NOMO-1 treated with DMSO at 0.1 percent for 48 hours (cell line): ENCODE measurements at regions not wholly inside any gene's neighbourhood (a gene's known extent, or its start where the extent isn't known, plus 50 kb on each side); places are given as distances from the start of the nearest gene placed in this dataset.

Experiments
- DNase-seq: peaks from one replicate; lab custom pipeline; 2025; ENCODE audit not compliant: unreplicated experiment; lab: John Stamatoyannopoulos, UW

DNA sequence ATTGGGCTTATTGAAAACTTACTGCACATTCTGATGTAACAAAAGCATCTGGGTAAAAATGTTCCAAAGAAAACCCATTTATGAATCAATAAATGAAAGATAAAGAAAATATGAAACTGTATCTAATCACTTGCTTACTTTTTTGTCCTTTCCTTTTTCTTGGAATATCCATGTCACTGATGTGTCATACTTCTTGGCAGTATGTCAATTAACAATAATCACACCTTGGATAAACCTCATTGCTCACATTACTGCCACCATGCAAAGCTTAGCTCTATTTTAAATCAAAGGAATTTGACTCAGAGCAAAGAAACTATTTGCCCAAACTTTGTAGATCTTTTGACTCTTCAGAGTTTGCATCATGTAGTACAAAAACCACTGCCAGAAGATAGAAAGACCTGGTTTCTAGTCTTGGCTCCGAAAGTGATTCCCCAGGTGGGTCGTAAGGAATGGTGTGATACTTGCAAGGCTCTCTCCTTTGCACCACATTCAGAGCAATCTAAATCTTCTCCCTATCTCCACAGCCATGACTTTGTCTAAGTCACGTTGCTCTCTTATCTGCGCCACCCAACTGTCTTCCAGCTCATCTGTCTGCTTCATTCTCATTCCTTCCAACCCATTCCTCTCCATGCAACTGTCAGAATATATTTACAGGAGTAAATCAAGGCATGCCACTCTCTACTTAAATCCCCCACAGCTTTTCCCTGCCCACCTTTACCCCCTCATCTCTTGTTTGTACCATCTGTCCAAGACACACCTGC is 311.9 kb downstream of the COG6 start:
- DNase-seq = no peak

DNA sequence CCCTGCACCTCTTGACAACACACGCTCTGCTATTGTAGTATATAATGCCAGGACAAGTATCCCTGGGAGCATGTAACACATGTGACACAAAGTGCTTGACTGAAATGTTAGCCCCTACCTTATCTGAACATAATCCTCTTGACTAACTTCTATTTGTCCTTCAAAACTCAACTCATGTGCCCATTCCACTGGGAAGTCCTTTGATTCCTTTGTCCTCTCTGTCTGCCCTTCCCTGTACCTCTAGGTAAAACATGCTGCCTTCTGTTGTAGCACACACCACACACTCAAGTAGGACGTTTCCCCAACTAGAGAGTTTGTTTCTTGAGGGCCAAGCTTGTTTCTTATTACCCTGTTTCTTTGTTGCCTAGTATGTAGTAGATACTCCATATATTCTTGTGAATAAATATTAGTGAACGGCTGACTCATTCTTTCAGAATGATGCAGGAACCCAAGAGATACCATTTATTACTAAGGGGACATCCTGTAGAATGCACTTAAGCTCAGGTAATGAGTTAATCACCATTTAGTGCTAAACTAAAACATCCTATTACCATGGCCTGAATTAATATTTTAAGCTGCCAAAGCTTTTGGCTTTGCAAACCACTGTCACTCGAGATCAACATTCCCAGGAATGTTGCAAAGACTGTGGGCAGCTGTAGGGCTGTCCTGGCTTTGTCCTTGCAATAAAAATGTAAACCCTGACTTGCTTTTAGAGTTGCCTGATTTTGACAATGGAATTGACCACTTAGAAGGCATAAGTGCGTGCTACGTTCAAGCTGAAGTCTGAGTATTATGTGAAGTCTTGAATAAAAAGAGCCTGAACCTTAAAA is 313.4 kb downstream of the COG6 start:
- no peak for DNase-seq

DNA sequence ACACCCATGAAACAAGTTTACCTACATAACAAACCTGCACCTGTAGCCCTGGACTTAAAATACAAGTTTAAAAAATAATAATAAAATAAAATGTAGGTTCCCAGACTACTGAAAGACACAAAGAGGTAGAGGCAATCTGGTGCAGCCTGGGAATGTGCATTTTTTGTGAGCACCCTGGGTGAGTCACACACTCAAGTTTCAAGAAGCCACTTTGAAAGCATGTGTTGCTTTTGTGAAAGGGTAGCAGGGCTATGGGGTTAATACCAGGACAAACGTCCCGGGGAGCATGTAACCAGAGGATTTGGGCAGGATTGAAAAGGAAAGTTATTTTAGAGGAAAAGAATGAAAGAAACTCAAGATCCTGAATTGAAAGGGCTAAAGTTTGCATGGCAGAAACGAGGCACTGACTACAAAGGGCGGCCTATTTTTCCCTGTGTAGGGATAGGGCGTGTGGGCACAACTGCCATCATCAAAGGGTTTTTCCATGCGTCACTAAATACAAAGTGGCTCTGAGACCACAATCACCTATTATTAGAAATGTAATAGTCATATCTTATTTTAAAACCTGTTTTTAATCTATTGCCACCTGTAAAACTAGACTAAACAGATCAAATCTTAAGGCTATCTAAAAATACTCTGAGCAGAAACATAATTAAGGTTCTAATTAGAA is 314.9 kb downstream of the COG6 start:
- DNase-seq = no peak

DNA sequence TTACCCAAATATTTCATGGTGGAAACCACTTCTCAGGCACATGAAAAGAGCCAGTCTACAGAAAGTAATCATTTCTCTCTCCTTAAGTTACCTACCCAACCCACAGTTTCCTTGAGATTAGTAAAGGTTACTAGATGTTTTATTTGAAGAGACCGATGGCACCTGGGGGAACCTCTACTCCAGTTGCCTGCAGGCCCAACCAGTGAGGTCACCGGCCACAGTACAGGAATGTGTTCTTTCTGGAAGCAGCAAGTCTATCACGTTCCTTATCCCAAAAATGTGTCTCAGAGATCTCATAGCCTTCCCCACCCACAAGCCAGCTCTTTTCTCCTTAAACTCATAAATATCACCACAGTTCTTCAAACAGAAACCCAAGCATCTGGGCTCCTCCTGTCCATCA is 316.1 kb downstream of the COG6 start:
- no peak for DNase-seq

DNA sequence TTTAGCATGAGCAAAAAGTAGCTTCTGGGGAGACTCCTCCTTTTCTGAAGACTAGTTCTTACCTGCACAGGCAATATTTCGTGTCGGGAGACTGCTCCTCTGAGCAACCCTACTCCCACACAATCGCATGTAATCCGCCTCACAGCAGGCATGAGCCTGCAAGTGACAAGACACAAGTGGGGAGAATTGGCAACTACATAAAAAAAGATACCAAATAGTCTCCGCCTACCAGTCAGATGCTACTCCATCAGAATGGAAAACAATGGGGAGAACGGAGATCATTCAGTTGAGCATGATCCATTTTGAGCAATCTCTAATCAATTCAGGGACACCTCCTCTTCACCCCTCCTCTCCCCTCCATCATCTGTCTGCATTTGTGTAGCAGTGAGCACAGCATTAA is 321.0 kb downstream of the COG6 start:
- no peak for DNase-seq

DNA sequence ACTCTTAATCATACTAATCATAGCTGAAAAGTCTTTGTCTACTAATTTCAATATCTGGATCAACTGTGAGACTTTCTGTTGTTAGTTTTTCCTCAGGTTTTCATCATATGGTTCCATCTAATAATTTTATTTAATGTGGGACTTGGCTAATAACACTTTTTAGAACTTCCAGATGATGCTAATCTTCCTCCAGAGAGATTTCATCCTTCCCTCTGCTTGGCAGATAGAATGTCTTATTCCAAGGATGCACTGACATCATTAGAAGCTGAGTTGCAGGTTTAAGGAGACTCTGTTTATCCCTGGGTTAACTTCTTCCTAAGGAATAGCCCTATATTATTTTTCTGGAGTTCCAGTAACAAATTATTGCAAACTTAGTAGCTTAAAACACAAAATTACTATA is 325.6 kb downstream of the COG6 start:
- DNase-seq = no peak

DNA sequence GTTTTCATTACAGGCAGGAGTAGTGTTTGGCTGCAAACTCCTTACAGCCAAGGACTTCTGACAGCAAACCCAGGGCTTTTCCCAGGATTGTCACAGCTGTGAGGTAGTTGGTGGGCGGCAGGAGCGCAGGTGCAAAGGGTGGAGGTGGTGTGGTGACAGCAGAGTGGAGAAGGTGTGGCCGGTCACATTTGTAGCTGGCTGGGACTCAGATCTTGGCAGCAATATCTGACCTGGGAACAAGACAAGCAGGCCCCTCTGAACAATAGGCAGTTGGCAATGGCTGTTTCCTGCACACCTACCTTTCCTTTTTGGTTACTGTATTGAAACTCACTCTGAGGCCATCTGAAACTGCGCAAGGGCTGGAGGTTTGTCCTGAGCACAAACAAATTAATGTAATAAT is 327.3 kb downstream of the COG6 start:
- DNase-seq = no peak

DNA sequence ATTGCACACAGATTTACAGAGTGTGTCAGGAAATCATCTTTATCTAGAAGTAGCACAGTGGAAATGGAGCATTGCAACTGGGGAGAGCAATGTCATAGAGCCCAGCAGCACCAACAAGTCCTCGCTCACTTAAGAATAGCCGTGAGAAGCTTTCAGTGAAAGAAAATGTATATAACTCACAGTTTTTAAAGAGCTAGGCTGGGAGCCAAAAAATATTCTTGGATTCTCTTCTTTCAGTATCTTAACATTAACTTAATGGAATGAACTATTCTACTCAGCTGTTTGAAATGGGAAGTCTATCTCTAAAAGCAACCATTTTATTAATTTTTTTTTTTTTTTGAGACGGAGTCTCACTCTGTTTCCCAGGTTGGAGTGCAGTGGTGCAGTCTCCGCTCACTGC is 329.6 kb downstream of the COG6 start:
- no peak for DNase-seq

DNA sequence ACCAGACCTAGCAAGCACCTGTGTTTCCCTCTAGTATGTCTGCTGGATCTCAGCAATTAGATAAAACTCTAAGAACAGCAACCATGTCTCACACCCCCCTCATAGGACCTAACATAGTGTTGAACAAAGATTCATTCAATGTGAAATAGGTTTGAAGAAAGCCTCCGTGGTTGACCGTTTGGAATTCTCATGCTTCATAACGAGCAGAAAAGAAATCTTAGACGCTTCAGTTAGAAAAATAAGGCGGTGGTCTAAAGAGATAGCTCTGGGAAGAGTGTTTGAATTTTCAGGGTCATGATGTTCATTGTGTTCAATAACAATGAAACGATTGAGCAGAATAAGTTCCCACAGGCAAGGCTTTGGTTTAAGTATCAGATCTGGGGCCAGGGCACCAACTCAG is 332.9 kb downstream of the COG6 start:
- no peak for DNase-seq

DNA sequence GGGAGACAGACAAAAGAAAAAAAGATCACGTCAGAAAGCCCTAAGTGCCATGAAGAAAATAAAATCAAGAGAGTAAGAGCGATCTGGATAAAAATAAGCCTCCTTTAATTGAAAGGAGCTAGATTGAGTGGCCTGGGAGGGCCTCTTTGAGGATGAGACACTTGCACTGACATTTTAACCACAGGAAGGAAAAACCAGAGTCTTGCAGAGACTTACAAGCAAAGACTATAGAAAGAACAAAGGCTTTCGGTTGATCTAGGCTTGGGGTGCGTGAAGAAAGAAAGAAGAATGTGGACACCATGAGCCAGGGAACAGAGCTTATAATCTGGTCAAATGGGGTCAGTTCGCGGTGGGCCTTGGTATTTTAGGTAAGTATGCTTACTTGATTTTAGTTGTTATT is 342.7 kb downstream of the COG6 start:
- DNase-seq = no peak

DNA sequence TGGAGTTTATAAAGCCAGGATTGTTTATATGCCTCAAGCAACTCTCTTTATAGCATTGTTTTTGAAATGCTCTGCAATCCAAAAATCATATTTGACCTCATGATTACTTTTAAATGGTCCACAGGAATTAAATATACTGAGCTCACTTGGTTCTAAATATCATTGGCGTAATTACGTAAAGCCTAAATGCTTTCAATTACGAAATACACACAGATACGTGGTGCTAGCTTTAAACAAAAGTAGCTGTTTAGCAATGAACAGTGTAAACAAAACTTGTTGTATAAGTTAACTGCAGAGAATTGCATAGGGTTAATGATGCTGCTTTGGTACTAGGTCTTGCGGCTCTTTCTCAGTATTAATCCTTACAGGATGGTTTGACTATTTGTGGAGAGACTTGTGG is 346.6 kb downstream of the COG6 start:
- DNase-seq = no peak

DNA sequence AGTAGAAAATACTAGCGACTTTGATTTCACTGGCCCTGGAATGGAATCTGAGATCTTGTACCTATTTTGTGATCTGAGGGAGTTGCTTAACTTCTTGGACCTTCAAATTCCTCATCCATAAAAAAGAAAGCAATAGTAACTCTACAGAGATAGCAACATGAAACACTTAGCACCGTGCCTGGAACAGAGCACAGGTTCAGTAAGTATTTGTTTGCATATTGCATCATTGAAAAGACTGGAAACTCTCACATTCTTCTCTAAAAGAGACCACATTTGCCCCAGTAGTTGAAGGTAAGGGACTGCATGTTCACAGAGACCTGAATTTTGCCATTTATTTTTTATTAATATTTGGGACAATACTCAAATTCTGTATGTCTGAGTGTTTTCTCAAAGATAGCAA is 358.1 kb downstream of the COG6 start:
- DNase-seq = no peak

DNA sequence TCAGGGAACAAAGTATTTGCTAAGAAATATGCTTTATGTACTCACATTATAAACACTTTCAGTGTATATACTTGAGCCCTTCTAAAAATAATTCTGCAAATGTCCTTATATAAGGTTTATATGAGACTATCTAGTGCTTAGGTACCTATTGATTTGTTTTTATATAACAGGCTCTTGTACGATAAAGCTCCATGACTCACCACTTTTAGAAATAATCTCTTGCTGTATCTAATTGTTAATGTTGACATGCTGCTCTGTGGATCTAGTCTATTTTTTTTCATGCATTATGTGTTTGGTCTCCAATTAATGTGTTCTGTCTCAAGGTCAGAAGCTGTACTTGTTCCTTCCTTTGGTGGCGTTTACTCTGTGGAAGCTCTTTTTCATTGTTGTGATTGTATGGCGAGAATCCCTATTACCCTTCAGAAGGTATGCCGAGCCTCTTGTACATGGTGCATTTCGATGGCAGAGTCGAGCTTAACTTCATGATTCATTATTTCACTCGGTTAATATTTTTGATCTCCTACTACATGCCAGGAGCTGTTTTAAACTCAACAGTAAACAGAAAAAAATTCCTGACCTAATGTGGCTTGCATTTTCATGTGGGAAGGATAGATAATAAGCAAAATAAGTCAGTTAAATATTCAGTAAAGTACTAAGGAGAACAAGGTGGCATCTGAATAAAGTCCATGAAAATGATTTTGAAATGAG is 361.6 kb downstream of the COG6 start:
- DNase-seq = no peak

DNA sequence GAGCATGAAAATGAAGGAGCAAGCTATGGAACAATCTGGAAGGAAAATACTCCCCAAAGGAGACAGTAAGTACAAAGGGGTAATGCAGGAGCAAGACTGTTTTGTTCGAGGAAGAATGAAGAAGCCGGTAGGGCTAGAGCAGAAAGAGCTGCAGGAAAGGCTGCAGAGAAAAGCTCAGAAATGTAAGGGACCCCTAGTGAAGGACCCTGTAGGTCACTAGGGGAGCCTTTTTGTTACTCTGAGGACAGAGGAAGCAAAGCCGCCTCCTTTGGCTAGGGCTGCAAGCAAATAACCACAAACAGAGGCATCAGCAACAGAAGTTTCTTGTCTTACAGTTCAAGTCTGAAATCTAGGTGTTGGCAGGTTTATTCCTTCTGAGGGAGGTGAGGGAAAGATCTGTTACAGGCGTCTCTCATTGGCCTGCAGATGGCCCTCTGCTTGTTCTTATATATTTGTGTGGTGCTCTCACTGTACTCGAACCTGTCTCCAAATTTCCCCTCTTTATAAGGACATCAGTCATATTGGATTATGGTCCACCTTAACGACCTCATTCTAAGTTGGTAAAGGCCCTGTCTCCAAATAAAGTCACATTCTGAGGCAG is 362.3 kb downstream of the COG6 start:
- no peak for DNase-seq

DNA sequence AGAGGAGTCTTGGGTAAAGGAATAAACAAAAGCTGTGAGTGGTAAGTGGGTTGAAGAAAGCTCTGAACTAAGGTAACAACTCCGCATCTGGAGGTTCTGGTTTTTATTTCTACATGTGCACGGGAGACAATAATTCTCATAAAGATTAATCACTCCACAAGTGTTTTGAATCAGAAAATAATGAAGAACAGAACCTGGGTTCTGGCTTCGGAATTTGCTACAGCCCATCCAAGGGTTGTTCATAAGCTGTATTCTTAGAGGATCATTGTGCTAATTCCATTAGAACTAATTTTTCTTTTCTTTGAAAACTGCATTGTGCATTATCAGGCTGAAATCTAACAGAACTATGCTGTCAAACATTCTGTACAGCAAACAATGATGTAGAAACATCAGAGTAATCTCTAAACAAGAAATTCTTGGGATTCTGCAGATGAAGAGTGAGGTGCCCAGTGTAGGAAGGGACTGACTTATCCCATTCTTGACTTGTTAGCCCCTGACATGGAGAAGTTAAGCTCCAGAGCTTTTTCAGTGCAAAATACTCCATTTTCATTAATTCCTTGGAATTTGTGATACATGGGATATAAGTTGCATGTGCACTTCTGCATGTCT is 368.2 kb downstream of the COG6 start:
- DNase-seq = no peak

DNA sequence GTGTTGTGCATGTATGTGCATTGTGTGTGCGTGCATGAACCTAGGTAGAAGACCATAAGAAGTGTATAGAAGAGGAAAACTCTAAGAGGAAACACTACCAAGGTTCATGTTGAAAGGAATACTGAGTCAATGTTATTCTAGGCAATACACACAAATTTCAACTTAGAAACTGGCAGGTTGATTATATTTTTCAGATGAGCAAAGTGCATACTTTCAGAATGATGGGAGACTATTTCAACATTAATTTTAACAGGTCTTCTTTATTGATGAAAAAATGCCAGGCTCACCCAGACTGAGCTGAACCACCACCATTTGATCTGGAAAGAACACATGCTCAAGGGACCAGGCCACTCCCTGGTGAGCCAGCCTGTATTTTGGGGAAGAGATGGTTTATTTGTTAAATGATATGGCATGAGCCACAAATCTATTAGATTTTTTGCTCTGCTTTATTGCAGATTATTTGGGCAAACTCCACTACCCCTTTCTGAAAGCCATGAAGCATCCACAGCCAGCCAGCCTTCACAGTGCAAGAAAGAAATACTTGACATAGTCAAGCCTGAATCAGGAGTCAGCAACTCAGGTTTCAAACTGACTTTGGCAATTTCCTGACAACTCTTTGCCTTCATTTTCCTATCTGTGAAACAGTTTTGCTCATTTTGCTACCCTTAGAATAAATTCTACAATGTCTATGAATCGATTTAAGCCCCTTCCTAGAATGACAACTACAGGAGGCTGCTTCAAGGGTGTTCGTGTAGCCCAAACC is 368.9 kb downstream of the COG6 start:
- DNase-seq = no peak

DNA sequence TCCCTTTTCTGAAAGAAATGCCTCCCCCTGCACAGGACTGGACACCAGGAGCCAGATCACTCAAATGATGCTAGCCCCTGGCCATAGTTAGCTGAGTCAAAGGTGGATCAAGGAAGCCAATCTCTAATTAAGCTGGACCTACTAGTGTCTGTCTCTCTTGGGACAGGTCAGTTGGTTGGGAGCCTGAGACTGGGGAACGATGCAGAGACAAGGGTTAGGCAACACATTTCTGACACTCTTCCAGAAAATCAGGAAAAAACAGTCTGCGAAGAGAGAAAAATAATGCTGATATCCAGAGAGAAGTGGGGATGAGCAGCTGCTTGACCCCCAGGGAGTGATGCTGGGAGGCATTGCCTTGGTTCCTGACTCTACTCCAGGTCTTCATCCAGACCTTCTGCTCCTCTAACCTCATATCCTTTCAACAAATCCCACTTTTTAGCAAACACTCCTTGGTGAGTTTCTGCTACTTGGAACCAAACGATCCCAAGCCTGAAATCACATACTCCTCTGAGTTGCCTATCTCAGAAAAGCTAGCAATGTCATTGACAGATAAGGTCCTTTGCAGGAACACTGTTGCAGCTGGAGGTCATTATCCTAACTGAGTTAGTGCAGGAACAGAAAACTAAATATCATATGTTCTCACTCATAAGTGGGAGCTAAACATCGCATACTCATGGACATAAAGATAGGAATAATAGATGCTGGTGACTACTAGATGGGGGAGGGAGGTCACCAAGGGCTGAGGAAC is 369.7 kb downstream of the COG6 start:
- DNase-seq = no peak

DNA sequence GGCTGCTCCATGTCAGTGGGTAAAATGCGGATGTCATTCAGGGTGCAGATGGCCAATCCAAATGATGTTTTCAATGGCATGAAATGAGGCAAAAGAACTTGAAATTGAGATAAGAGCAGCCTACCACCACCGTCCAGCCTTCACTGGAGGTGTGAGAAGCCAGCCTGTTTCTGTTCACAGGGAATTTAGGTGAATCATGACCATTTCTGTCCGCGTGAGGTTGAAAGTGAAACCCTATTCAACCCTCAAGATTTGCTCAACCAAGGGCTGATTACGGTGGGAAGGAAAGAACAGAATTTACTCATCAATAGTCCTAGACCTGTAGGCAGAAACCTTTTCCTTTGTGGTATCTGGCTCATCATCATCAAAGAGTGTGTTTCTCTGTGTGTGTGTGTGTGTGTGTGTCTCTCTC is 370.7 kb downstream of the COG6 start:
- DNase-seq = no peak

DNA sequence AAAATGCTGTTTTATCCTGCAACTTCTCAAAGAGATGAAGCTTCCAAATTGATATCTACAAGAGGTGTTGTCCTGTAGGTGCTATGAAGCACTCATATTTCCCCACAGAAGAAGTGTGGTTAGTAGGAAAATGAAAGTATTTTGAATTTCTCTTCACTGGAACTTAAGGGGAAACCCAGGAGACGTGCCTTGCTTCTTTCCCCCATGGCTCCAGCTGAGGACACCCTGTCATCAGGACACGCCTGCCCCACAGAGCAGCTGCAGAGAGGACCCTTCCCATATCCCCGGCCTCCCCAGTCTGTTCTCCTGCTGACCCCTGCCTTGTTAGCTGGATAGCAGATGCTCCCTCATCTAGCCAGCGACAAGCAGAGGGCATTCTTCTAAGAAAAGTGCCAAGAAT is 371.3 kb downstream of the COG6 start:
- no peak for DNase-seq
